Hepatocyte (in vitro differentiated cells): ENCODE measurements at regions not wholly inside any gene's neighbourhood (a gene's known extent, or its start where the extent isn't known, plus 50 kb on each side); places are given as distances from the start of the nearest gene placed in this dataset.

Experiments
- CTCF ChIP-seq: fragments of 200-600 bp; sonication (generic); IDR thresholded peaks from 2 replicates; pipeline ENCODE4 v1.5.1; 2016; ENCODE audit warnings: antibody characterized with exemption, mild to moderate bottlenecking; ENCODE audit not compliant: poor library complexity
- EZH2 ChIP-seq: fragments of 200-600 bp; sonication (generic); IDR thresholded peaks from 2 replicates; pipeline ENCODE4 v1.6.1; 2016; ENCODE audit warnings: antibody characterized with exemption, mild to moderate bottlenecking, borderline replicate concordance
- EZH2phosphoT487 ChIP-seq: fragments of 200-600 bp; sonication (generic); IDR thresholded peaks from one replicate; pipeline ENCODE4 v1.6.1; 2018; ENCODE audit warnings: antibody characterized with exemption, mild to moderate bottlenecking, low read depth, moderate library complexity; ENCODE audit not compliant: unreplicated experiment, severe bottlenecking

- TF ChIP-seq CTCF (no peak), EZH2 (no peak), EZH2phosphoT487 (no peak)
These were observed 214.2 kb upstream of the TMEM132C start for GRCh38 chr12:128052777-128053176.
